ENCODE measurements at regions not wholly inside any gene's neighbourhood (a gene's known extent, or its start where the extent isn't known, plus 50 kb on each side); places are given as distances from the start of the nearest gene placed in this dataset.

GRCh38 chr3:13140596-13140995, 67.4 kb upstream of the IQSEC1 start:
- DNase-seq: peak in 1 of 5 donors; percentile 4
- Histone ChIP-seq H3K4me3 (ENCODE audit: low read length in 3 of 3) (no peak overlapping the region), H3K27me3 (ENCODE audit: control insufficient read depth, insufficient read depth, low read length) (no peaks in the 10 kb centered on the region), H3K9ac (ENCODE audit: low read length in 3 of 3) (no peak overlapping the region), H3K9me3 (ENCODE audit: control insufficient read depth in 2 of 3, insufficient read depth in 1 of 3, low read length in 3 of 3) (peaks cover 0 to 3% (median 0%) of the 10 kb centered on the region in 3 donors), H3K36me3 (ENCODE audit: control insufficient read depth in 2 of 3, insufficient read depth in 3 of 3, low read length in 3 of 3) (no peaks in the 10 kb centered on the region), H3K4me1 (ENCODE audit: control insufficient read depth in 2 of 3, insufficient read depth in 2 of 3, low read depth in 1 of 3, low read length in 3 of 3) (no peaks in the 10 kb centered on the region), H3K27ac (ENCODE audit: low read depth in 2 of 2, low read length in 2 of 2) (no peak overlapping the region)
- intact Hi-C loops (cut with DNase I): no loop called here
- no peak for TF ChIP-seq CTCF (IDR thresholded peaks at IDR 0.05; ENCODE audit: borderline replicate concordance, extremely low read depth, insufficient read depth)
- FAIRE-seq: no peak

- peaks cover 0 to 3% (median 0%) of the 10 kb centered on the region in 3 donors for H3K9me3 ChIP-seq (ENCODE audit: control insufficient read depth in 2 of 3, insufficient read depth in 1 of 3, low read length in 3 of 3)
- intact Hi-C loops (cut with DNase I): no loop called here
- H3K4me1 ChIP-seq (ENCODE audit: control insufficient read depth in 2 of 3, insufficient read depth in 2 of 3, low read depth in 1 of 3, low read length in 3 of 3): no peaks in the 10 kb centered on the region
- DNase-seq (peak in 1 of 5 donors; percentile 5), FAIRE-seq (no peak)
- H3K36me3 ChIP-seq (ENCODE audit: control insufficient read depth in 2 of 3, insufficient read depth in 3 of 3, low read length in 3 of 3): no peaks in the 10 kb centered on the region
- H3K4me3 ChIP-seq (ENCODE audit: low read length in 3 of 3): no peak overlapping the region
- H3K27me3 ChIP-seq (ENCODE audit: control insufficient read depth, insufficient read depth, low read length): no peaks in the 10 kb centered on the region
- TF ChIP-seq CTCF (IDR thresholded peaks at IDR 0.05; ENCODE audit: borderline replicate concordance, extremely low read depth, insufficient read depth): no peak
- H3K9ac ChIP-seq (ENCODE audit: low read length in 3 of 3): no peak overlapping the region
- no peak overlapping the region for H3K27ac ChIP-seq (ENCODE audit: low read depth in 2 of 2, low read length in 2 of 2)
Observed at GRCh38 chr3:13139471-13140065, 66.3 kb upstream of the IQSEC1 start.

- no peak for TF ChIP-seq CTCF (IDR thresholded peaks at IDR 0.05; ENCODE audit: borderline replicate concordance, extremely low read depth, insufficient read depth)
- peaks cover 0 to 3% (median 0%) of the 10 kb centered on the region in 3 donors for H3K9me3 ChIP-seq (ENCODE audit: control insufficient read depth in 2 of 3, insufficient read depth in 1 of 3, low read length in 3 of 3)
- intact Hi-C loops (cut with DNase I): no loop called here
- H3K36me3 ChIP-seq (ENCODE audit: control insufficient read depth in 2 of 3, insufficient read depth in 3 of 3, low read length in 3 of 3): no peaks in the 10 kb centered on the region
- no peak overlapping the region for H3K4me3 ChIP-seq (ENCODE audit: low read length in 3 of 3)
- FAIRE-seq (no peak), DNase-seq (peak in 2 of 5 donors; percentile 4 to 22)
- no peak overlapping the region for H3K27ac ChIP-seq (ENCODE audit: low read depth in 2 of 2, low read length in 2 of 2)
- H3K4me1 ChIP-seq (ENCODE audit: control insufficient read depth in 2 of 3, insufficient read depth in 2 of 3, low read depth in 1 of 3, low read length in 3 of 3): no peaks in the 10 kb centered on the region
- H3K27me3 ChIP-seq (ENCODE audit: control insufficient read depth, insufficient read depth, low read length): no peaks in the 10 kb centered on the region
- H3K9ac ChIP-seq (ENCODE audit: low read length in 3 of 3): no peak overlapping the region
Observed at GRCh38 chr3:13138833-13139145, 65.6 kb upstream of the IQSEC1 start.
